Umbilical cord (tissue), 1 donor: ENCODE measurements at regions not wholly inside any gene's neighbourhood (a gene's known extent, or its start where the extent isn't known, plus 50 kb on each side); places are given as distances from the start of the nearest gene placed in this dataset.

Experiments used
- DNase-seq: peaks from one replicate; pipeline ENCODE4 v3.0.0-alpha.2; 2015; ENCODE audit warnings: low spot score

- peak; percentile 22 for DNase-seq
Observed at GRCh38 chr20:39429726-39430125, 467.6 kb downstream of the DHX35 start.

- DNase-seq = no peak
Observed at GRCh38 chr20:39424962-39425678, 463.0 kb downstream of the DHX35 start.

- peak; percentile 51 for DNase-seq
Observed at GRCh38 chr20:39421571-39422105, 459.5 kb downstream of the DHX35 start.

GRCh38 chr20:39412091-39412490, 449.9 kb downstream of the DHX35 start:
- no peak for DNase-seq

GRCh38 chr20:39399463-39399862, 437.3 kb downstream of the DHX35 start:
- no peak for DNase-seq

GRCh38 chr20:39398656-39399055, 436.5 kb downstream of the DHX35 start:
- no peak for DNase-seq

GRCh38 chr20:39397646-39398045, 435.5 kb downstream of the DHX35 start:
- no peak for DNase-seq

- no peak for DNase-seq
Observed at GRCh38 chr20:39395478-39396291, 433.5 kb downstream of the DHX35 start.

- no peak for DNase-seq
Observed at GRCh38 chr20:39394461-39394860, 432.3 kb downstream of the DHX35 start.

- DNase-seq = no peak
Observed at GRCh38 chr20:39390186-39390585, 428.0 kb downstream of the DHX35 start.

GRCh38 chr20:39381595-39381994, 419.5 kb downstream of the DHX35 start:
- DNase-seq = no peak

- DNase-seq = no peak
Observed at GRCh38 chr20:39378776-39379175, 416.6 kb downstream of the DHX35 start.

- no peak for DNase-seq
Observed at GRCh38 chr20:39376788-39377187, 414.6 kb downstream of the DHX35 start.

GRCh38 chr20:39364320-39364719, 402.2 kb downstream of the DHX35 start:
- DNase-seq = no peak

GRCh38 chr20:39359981-39360620, 398.0 kb downstream of the DHX35 start:
- no peak for DNase-seq

- DNase-seq = peak; percentile 17
Observed at GRCh38 chr20:39358052-39358451, 395.9 kb downstream of the DHX35 start.

GRCh38 chr20:39356908-39357307, 394.8 kb downstream of the DHX35 start:
- no peak for DNase-seq

- DNase-seq = no peak
Observed at GRCh38 chr20:39349240-39349639, 387.1 kb downstream of the DHX35 start.

GRCh38 chr20:39347626-39348025, 385.5 kb downstream of the DHX35 start:
- DNase-seq = no peak

- DNase-seq = no peak
Observed at GRCh38 chr20:39342463-39342862, 380.3 kb downstream of the DHX35 start.

- DNase-seq = peak; percentile 26
Observed at GRCh38 chr20:39338469-39339376, 376.6 kb downstream of the DHX35 start.
